DND-41 (cell line): ENCODE measurements at regions not wholly inside any gene's neighbourhood (a gene's known extent, or its start where the extent isn't known, plus 50 kb on each side); places are given as distances from the start of the nearest gene placed in this dataset.

ENCODE experiments used
- EZH2 ChIP-seq: IDR thresholded peaks from 3 replicates; pipeline ENCODE4 v1.6.1; 2012; ENCODE audit warnings: borderline replicate concordance, low read depth, mild to moderate bottlenecking, moderate library complexity, low read length, inconsistent platforms; ENCODE audit not compliant: severe bottlenecking
- TF ChIP-seq, protein P1 (sequence below): IDR thresholded peaks from 2 replicates; pipeline ENCODE4 v1.5.1; 2012; ENCODE audit warnings: borderline replicate concordance, low read length, moderate library complexity, mild to moderate bottlenecking; ENCODE audit not compliant: poor library complexity, severe bottlenecking; ENCODE audit errors: extremely low read depth

DNA sequence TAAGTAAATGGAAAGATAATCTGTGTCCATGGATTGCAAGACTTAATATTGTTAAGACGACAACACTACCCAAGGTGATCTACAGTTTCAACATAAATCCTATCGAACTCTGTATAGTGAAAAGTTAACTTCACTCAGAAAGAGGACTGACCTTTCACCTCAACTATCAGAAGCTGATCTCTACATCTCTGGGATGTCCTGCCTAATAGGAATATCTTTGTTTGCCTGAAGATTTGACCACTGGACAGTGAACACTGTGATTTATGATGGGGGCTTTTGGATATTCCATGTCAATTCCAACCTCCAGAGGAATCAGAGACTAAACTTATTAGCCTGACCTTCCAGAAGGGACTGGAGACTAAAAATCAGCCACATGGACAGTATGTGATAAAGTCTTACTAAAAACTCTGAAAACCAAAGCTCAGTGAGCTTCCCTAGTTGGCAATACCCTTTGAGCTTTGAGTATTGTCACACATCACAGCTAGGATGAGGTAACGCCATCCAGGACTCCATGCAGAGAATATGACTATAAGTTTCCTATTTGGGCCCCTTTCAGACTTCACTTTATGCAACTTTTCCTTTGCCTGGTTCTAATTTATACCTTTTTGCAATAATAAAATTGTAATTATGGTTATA, 164.9 kb upstream of the SETMAR start:
- TF ChIP-seq, protein P1, sequence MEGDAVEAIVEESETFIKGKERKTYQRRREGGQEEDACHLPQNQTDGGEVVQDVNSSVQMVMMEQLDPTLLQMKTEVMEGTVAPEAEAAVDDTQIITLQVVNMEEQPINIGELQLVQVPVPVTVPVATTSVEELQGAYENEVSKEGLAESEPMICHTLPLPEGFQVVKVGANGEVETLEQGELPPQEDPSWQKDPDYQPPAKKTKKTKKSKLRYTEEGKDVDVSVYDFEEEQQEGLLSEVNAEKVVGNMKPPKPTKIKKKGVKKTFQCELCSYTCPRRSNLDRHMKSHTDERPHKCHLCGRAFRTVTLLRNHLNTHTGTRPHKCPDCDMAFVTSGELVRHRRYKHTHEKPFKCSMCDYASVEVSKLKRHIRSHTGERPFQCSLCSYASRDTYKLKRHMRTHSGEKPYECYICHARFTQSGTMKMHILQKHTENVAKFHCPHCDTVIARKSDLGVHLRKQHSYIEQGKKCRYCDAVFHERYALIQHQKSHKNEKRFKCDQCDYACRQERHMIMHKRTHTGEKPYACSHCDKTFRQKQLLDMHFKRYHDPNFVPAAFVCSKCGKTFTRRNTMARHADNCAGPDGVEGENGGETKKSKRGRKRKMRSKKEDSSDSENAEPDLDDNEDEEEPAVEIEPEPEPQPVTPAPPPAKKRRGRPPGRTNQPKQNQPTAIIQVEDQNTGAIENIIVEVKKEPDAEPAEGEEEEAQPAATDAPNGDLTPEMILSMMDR, result no peak
- no peak for TF ChIP-seq EZH2
